Fibroblast of the aortic adventitia (primary cell): ENCODE measurements at regions not wholly inside any gene's neighbourhood (a gene's known extent, or its start where the extent isn't known, plus 50 kb on each side); places are given as distances from the start of the nearest gene placed in this dataset.

Source experiments
- DNase-seq: peaks from one replicate; pipeline ENCODE4 v3.0.0-alpha.2; 2010; ENCODE audit warnings: low read depth
- H3K4me3 ChIP-seq: 2 replicates; pipeline ENCODE4 v1.5.1; 2011; ENCODE audit warnings: low read depth, mild to moderate bottlenecking, control low read depth, low read length, moderate library complexity
- CTCF ChIP-seq: IDR thresholded peaks from 2 replicates; pipeline ENCODE4 v1.5.1; 2011; ENCODE audit warnings: mild to moderate bottlenecking, low read length, control low read depth, inconsistent platforms; ENCODE audit not compliant: insufficient read depth

DNA sequence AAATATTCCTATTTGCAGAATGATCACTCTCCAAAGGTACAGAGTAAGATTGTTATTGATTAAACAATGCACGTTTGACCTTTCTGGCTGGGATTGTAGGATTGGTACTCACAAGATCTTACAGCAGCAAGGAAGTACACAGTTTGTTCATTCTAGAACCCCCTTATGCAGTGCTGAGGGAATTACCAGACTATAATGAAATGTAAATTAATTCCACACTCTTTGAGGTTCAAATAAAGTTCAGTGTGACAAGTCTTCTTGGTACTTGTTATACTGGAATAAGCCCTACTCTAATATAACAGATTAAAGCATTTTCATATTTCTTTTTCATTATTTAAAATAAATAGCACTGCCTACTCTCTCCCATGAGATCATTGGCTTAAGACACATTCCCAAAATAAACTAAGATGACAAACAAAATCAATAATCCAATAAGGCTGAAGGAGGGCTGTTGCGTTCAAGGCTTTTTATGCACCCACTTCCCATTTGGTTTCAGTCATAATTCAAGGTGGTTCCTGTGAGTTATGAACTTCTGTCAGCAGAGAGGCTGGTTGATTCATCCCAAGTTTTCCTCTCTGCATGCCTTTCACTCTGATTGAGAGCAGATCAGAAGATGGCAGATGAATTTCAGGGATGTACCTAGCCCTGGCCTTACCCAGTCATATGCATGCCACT lies 881.5 kb downstream of the C6orf118 start:
- TF ChIP-seq CTCF: no peak
- H3K4me3 ChIP-seq: no peak overlapping the region
- DNase-seq: no peak

GRCh38 chr6:164424489-164424888 lies 884.9 kb downstream of the C6orf118 start:
- DNase-seq: no peak
- no peak for TF ChIP-seq CTCF

GRCh38 chr6:164419099-164419498 lies 890.3 kb downstream of the C6orf118 start:
- no peak overlapping the region for H3K4me3 ChIP-seq
- no peak for TF ChIP-seq CTCF
- DNase-seq: no peak

More at GRCh38 chr6:164424489-164424888, 884.9 kb downstream of the C6orf118 start:
- no peak overlapping the region for H3K4me3 ChIP-seq

GRCh38 chr6:164418262-164418588 lies 891.2 kb downstream of the C6orf118 start:
- DNase-seq: no peak
- TF ChIP-seq CTCF: no peak
- no peak overlapping the region for H3K4me3 ChIP-seq

DNA sequence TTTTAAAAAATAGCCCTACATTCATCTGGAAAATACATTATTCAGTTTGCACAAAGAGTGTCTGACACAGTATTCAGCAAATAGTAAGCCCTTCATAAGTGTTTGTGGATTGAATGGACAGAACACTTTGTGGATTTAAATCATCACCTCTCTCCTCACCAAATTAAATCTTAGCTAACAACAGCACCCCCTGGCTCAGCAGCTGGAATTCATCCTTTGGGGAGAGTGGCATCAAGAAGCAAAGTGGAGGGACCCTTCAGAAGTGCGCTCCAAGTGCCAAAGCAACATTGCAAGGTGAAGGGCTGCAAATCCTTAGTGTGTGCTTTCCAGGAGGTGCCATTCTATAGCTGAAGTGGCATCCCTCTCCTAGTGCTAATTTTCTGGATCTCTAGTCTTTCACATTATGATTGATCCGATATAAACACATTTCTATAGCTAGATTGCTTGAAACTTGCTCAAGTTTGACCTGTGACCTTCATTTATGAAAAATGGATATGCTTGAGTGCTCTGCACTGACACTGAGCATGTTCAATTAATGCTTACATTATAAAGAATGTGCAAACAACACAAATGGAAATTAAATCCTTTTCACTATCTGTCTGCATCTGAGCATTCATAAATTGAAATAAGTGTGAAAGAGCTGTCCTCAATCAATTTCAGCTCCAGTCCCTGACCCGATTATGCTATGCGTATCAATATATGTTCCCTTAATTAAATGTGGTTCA lies 891.7 kb downstream of the C6orf118 start:
- DNase-seq: no peak
- no peak for TF ChIP-seq CTCF
- H3K4me3 ChIP-seq: no peak overlapping the region

DNA sequence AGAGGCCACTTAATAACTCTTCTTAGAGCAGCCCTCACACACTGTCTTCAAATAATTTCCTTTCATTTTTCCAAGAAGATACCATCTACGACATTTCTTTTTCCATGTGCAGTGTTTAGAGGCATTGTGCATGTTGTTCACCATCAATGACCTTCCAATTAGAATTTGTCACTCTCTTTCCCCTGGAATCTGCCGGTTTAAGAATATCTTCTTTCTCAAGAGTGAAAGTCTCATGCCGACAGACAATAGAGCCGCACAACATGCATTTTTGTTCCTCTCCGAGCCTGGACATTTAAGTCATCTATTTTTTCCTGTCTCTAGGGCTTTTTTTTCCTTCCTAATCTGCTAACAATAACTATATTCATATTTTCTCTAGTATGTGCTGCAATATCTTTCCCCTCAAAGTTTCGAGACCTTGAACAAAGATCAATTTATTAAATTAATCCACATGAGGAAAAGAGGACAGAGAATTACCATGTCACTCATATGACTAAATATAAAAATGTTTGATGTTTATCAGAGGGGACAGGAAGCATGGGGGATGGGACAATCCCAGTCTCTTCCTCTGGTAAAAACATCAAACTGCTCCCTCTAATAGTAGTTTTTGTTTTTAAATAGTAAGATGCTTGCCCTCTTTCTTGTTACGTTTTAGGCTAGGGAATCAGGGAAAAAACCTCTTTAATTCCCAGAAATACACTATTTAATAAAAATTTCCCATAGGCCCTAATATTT lies 893.4 kb downstream of the C6orf118 start:
- H3K4me3 ChIP-seq: no peak overlapping the region
- DNase-seq: no peak
- no peak for TF ChIP-seq CTCF
